ENCODE measurements at regions not wholly inside any gene's neighbourhood (a gene's known extent, or its start where the extent isn't known, plus 50 kb on each side); places are given as distances from the start of the nearest gene placed in this dataset.

- DNase-seq: no peak
These were observed 192.3 kb upstream of the NT5C1B start for GRCh38 chr2:18781541-18782280.

- no peak for DNase-seq
These were observed 188.0 kb upstream of the NT5C1B start for GRCh38 chr2:18777250-18777812.

GRCh38 chr2:18771212-18771611, 181.8 kb upstream of the NT5C1B start:
- no peak for DNase-seq

- no peak for DNase-seq
These were observed 174.0 kb upstream of the NT5C1B start for GRCh38 chr2:18763338-18763737.

GRCh38 chr2:18762667-18763066, 173.3 kb upstream of the NT5C1B start:
- DNase-seq: no peak

- no peak for DNase-seq
These were observed 164.9 kb upstream of the NT5C1B start for GRCh38 chr2:18754286-18754685.

GRCh38 chr2:18753722-18754121, 164.4 kb upstream of the NT5C1B start:
- DNase-seq: no peak

- DNase-seq: no peak
These were observed 163.5 kb upstream of the NT5C1B start for GRCh38 chr2:18752667-18753422.

- peak; percentile 61 for DNase-seq
These were observed 162.7 kb upstream of the NT5C1B start for GRCh38 chr2:18752022-18752493.

GRCh38 chr2:18750672-18751554, 161.5 kb upstream of the NT5C1B start:
- no peak for DNase-seq

GRCh38 chr2:18749912-18750526, 160.7 kb upstream of the NT5C1B start:
- peak; percentile 77 for DNase-seq

GRCh38 chr2:18745431-18746272, 156.3 kb upstream of the NT5C1B start:
- no peak for DNase-seq

- DNase-seq: peak; percentile 55
These were observed 152.7 kb upstream of the NT5C1B start for GRCh38 chr2:18741895-18742732.

- DNase-seq: no peak
These were observed 151.8 kb upstream of the NT5C1B start for GRCh38 chr2:18741191-18741590.

- no peak for DNase-seq
These were observed 151.1 kb upstream of the NT5C1B start for GRCh38 chr2:18740474-18740881.

- no peak for DNase-seq
These were observed 142.3 kb upstream of the NT5C1B start for GRCh38 chr2:18731666-18732065.

GRCh38 chr2:18724371-18725145, 135.2 kb upstream of the NT5C1B start:
- DNase-seq: no peak

GRCh38 chr2:18723219-18723618, 133.8 kb upstream of the NT5C1B start:
- no peak for DNase-seq

- no peak for DNase-seq
These were observed 132.7 kb upstream of the NT5C1B start for GRCh38 chr2:18722101-18722500.
